CD4-positive, alpha-beta T cell treated with Interleukin-15 for 1 hour (primary cell): ENCODE measurements at regions not wholly inside any gene's neighbourhood (a gene's known extent, or its start where the extent isn't known, plus 50 kb on each side); places are given as distances from the start of the nearest gene placed in this dataset.
A peak's percentile ranks its signal among the peaks of the same experiment; 100 is the strongest.

ENCODE experiments used
- DNase-seq: peaks from one replicate; pipeline ENCODE4 v3.0.0-alpha.2; 2020

DNA sequence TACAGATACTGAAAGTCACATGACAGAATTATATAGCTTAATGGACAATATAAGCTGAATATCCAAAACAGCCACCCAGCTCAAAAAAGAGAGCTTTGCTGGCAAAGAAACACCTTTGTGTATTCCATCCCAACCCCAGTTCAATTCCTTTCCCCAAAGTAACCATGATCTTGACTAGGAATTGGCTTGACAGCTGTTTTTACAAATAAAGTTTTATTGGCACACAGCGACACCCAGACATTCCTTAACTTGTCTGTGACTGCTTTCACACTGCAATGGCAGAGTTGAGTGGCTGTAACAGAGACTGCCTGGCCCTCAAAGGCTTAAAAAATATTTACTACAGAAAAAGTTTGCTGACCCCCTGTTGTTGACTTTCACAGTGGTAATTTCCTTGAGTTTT lies 264.0 kb upstream of the TSHZ2 start:
- no peak for DNase-seq

DNA sequence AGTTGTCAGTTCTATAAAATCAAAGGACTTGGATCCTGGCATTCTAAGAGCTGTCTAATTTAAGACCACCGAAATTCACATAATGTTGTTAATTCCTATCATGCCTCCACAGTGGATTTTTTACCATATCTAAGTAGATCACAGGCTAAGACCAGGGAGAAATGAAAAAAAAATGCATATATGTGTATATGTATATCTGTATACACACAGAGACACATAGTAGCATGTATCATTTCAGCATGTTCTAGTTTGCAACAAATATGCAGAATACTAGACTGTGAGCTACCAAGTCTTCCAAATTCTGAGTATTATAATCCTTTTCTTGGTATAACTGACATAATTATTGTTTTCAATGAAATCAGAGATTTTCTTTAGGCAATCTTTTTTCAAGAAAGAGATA lies 267.6 kb upstream of the TSHZ2 start:
- no peak for DNase-seq

DNA sequence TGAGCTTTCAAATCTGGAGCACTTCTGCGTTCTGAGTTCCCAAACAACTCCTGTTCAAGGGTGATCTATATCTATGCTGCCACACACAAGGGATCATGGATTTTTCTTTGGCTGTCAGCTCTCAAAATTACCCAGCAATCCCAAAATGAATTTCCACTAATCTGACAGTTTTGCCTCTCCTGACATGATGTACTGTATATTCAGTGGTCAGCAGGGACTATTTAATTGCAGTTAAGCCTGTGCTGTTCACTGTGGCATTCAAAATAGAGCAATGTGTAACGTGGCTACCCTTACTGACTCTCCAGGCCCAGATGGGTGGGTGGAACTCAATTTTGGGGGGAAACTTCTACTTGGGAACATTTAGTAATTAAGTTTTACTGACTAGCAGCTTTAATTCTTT lies 283.8 kb upstream of the TSHZ2 start:
- DNase-seq, result no peak

DNA sequence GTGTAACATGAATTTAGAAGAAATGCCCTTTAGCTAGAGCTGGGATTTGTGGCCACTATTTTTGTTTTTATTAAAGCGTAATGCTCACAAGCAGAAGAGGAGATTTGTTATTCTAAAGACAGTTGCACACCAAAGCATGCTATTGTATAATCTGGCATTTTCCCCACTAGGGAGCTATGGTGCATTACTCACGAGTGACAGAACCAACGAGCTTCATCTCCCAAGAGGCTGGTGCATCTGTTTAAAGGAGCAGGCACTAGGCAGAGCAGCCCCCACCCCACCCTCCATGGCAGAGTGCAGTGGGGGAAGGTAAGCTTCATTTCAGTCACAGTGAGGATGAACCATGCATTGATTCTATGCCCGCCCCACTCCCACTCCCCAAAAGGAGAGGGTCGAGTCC lies 287.3 kb upstream of the TSHZ2 start:
- no peak for DNase-seq

DNA sequence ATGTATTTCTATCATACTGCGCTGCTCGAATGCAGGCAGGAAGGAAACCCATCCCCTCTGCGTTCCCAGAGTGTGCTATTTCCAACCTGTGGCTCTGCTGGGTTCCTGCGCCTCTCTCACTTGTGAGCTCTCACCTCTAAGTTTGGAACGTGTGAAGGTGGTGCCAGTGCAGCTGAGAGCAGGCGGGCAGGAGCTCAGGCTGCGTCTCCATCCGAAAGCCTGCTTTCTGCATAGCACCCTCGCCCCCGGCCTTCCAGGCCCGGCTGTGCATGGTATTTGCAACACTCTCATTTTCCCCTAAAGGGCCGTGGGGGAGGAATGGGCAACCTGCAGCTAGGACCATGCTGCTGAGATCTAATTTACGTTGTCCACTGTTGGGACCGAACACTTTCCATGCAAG lies 288.0 kb upstream of the TSHZ2 start:
- no peak for DNase-seq

DNA sequence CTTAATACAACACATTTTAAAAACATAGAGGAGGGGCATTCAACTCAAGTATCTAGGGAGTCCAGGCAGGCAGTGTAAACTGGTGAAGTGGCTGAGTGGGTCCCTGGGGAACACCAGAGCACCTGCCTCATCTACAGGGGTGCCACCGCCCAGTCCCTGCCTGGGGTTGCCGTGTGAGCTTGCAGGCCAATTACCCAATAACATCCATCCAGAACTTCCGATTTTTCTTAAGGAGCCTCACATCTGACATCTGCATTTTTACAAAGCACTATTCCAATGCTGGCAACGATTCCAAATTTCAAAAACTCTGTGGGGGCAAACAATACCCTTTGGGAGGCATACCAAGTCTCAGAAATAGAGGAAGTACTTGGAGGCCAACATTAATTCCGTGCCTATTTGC lies 288.4 kb upstream of the TSHZ2 start:
- DNase-seq, result no peak

DNA sequence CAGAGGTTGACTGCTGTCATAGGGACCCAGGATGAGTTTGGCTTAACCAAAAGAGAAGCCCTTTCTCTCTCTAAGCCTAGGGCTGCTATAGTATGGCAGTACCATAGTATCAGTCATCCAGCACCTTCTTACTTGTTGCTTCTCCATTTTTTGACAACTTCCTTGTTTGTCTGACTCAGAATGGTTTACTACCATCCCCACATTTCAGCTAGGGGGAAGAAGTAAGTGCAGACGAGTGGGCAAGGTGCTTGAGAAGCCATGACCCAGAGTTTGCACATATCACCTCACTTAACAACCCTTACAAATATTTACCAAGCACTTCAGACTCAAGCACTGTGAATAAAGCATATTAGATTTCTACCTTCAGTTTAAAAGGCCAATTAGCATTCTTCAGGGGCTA lies 289.9 kb upstream of the TSHZ2 start:
- DNase-seq, result no peak

DNA sequence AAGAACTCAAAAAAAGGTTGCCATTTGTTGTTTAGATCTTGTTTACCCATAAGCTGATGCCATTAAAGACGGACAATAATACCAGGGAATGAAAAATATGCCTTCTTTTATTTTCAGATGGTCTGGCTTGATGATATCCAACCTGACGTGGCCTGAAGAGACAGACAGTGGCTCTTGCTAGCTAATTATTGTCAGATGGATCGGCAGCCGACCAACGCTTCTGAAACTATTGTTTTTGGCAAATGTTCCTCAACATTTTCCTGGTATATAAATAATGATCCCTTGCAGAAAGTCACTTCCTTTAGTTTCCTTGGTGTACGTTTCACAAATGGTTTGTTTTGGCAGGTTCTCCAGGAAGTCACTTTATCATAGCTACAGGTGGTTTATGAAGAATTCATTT lies 290.9 kb upstream of the TSHZ2 start:
- DNase-seq, result no peak

DNA sequence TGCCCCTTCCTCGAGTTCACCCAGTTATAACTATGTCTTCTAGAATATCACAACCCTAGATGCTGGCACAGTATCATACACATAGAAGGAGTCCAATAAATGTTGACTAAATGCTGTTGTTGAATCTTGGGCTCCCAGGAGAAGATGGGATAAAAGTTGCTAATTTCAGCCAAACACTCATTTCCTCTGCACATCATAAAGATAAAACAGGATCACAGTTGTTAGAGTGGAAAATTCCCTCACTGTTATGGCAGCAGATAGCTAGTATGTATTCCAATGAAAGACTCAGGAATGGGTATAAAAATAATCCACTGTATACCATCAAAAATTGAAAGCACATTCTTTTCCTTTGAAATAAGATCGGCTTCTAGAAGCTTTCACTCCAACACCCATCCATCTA lies 294.9 kb upstream of the TSHZ2 start:
- DNase-seq, result no peak

DNA sequence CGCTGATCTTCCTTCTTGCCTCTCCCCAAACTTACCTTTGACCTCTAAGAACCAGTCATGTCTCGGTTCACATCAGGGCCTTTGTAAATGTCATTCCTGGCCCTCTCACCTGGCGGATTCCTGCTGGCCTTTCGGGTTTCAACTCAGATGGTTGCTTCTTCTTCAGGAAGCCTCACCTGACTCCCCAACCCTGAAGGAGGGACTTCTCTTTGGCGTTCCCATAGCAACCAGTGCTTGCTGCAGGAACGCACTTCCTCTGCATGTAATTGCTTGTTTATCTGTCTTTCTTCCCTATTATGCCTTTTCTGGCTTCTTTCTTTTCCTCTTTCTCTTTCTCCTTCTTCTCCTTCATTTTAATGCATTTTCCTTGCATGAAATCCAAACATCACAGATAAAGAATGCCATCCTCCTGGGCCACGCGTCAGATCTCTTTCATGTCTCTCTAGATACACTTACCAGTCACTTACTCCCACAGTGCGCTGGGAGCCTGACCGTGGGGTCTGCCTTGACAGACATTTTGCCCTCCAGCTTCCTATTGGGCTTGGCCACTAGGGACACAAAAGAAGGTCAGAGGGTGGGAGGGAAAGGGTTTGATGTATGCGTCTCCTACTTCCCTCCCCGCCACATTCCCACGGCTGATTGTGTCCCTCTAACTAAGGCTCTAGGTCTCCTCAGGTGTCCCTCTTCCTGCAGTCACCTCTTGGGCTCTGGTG lies 295.7 kb upstream of the TSHZ2 start:
- no peak for DNase-seq

DNA sequence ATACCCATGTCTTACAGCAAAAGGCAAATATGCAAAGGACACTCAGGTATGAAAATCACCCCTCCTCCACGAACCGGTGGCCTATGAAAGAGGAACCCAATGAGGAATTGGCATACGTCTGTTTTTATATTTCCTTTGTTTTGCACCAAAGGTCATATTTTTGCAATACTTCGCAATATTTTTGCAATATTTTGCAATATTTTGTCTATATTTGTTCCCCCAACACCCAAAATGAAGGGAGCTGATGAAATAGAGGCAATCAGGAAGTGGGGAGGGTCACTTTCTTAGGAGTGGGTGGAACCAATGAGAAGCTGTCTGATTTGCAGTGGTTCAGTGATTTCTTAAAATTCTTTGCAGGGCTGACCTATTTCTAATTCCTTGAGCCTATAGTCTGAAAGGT lies 296.8 kb upstream of the TSHZ2 start:
- DNase-seq, result peak; percentile 32

DNA sequence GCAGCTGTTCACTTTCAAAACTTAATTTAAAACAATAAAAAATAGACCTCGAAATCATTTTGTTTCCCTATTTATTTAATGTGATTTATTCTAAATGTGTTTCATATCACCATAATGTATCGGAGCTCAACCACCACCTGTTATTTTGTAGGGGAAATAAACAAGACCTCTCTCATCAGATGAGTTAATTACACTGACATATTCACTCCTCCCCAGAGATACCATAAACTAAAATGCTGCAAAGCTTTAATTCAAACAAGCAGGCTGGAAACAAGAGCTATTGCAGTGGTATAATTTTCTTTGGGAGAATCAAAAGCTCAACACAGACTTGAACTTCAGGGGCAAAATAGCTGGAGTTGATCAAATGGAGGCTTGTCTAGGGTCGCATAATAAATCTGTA lies 303.5 kb upstream of the TSHZ2 start:
- DNase-seq, result no peak

DNA sequence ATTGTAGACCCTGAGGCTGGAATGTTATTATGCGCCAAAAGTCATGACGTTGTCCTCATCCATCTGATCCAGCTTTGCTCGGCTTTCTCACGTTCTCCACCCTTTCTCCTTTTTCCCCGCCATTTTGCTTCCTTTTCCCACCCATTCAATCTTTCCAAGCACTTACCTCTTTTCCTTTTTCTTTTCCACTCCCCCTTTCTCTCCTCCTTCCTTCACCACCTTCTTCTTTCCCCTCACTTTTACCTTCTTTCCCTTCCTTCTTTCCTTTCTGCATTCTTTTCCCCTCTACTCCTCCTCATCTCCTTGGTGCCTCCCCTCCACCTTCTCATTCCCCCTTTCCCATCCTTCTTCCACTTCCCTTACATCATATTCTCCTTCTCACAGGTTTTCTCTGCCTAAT lies 304.8 kb upstream of the TSHZ2 start:
- no peak for DNase-seq

DNA sequence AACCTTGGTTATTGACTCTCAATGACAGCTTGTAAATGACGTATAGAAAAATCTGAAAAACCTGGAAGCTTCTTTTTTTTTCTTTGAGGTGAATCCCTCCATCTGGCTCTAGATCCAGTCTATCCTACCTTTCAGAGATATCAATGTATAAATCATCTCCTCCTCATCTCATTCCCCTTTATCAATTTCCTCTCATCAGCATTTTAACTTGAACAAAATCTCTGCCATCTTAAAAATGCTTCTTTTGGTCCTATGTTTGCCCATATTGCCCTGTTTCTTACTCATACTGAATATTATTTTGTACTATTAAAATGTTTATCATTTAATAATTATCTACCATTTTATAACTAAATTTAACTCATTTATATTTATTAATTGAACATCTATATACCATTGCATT lies 306.7 kb upstream of the TSHZ2 start:
- DNase-seq, result no peak

DNA sequence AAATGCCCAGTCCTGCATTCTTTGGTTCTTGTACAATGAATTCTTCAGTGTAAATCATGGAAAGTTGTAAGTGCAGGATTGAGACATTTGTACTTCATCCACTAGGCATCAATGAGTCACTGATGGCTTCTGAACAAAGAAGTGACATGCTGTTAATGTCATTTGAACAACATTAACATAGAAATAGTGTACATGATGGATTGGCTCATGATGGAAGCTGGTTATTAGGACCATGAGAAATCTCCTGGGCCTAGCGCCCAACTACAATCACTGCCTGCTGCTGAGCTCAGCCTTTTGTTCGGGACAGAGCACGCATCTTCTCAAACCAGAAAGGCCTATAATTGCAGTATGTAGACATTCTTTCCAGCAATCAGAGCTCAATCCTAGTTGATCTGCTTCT lies 316.8 kb upstream of the TSHZ2 start:
- DNase-seq, result no peak

DNA sequence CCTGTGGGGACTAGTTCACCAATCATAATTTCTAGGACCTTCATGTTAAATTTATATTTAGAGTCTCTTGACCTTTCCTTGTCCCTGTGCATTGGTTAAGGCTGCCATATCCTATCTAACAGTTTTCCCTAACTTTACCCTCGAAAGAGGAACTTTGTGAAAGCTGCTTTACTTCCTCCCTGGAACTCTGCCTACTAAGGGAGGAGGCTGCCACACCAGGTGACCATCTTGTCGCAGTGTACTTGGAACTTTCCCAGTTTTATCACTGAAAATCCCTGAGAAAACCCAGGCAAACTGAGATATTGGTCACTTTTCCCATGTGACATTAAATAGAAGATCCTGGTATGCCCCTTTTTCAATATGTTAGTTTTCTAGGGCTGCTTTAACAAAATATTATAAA lies 317.6 kb upstream of the TSHZ2 start:
- DNase-seq, result no peak

DNA sequence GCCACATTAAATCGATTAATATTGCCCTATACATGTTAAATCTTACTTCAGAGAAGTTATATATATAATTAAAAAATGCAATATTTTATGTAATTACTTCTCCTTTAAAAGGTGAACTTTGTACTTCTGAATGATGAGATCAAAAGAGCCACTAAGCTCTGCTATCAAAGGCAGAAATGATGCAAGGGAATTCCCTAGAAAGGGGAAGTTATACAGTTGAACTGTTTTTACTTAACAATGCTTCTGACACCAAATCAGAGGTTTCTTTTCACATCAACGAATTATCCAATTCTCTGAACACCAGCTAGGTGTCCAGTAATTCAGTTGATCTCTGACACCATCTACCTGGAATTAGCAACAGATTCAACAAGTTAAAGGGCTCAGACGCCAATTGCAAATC lies 319.9 kb upstream of the TSHZ2 start:
- DNase-seq, result no peak

DNA sequence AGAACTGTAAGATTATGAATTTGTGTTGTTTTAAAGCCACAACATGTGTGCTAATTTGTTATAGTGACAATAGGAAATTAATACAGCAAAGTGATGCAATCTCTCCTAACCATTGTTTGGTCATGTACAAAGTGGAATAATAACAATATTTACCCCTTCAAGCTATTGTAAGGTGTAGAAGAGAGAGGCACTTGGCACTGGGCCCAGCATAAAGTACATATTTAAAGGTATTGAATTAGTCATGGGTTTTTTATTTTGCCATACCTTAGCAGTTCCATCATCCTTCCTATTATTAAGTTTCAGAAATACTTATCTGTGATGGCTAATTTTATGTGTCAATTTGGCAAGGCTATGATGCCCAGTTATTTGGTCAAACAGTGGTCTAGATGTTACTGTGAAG lies 322.4 kb upstream of the TSHZ2 start:
- no peak for DNase-seq

DNA sequence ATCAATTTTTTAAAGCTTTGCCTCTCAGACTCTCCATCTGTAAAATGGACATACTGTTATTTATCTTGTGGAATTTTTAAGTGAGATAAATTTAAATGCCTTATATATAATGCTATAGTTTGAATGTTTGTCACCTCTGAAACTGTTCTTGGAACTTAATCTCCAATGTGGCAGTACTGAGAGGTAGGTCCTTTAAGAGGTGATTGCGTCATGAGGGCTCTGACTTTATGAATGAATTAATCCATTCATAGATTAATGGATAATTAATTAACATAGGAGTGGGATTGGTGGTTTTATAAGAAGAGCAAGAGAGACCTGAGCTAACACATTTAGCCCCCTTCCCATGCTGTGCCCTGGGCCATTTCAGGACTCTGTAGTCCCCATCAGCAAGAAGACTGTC lies 326.3 kb upstream of the TSHZ2 start:
- no peak for DNase-seq

DNA sequence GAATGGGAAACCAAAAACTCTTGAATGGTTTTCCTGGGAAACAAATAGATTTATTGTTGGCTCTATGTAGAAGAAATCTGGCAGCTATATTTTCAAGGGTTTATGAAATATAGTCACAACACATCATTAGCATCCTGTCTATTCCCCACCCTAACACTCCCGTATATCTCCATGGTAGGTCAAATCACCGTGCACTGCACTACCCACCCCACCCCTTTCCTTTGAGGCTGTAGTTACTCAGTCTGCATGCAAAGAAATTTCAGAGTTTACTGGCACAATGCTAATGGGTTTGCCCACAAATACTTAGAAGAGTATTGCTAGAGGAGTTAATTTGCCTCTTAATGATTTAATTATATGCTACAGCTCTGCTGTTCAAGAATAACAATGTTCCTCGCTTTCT lies 329.1 kb upstream of the TSHZ2 start:
- DNase-seq, result no peak

DNA sequence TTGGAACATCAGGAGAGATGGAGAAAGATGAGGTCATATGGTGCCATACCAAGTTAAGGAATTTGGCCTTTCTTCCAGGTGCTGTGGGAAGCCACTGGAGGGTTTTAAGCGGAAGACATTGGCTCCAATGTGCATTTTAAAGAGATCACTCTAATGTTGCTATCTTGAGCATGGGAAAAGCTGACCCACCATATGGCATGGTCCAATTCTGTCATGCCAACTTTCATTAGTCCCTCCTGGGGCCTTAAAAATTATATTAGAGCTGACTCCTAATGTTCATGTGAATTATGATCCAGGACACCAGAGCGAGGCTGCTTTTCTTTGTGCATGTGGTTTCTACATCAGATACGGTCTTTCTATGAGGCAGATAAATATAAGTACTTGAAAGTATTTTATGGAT lies 335.0 kb upstream of the TSHZ2 start:
- no peak for DNase-seq

DNA sequence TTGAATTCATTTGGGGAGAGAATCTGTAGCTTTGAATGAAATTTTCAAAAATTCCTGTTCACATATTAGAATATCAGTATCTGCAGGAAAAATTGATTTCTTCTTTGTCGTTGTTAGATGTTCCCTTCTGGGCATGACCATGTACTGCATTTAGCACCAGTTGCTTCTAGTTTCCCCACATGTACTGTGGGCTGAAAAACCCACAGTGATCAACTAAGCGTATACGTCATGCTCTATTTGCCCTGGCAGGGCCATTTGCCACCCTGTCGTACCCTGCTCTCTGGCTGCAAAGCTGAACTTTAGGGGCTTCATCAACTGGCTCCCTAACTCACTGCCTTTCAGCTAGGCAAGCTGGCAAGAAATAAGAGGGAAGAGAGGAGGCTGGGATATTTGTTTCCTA lies 340.7 kb upstream of the TSHZ2 start:
- DNase-seq, result no peak

DNA sequence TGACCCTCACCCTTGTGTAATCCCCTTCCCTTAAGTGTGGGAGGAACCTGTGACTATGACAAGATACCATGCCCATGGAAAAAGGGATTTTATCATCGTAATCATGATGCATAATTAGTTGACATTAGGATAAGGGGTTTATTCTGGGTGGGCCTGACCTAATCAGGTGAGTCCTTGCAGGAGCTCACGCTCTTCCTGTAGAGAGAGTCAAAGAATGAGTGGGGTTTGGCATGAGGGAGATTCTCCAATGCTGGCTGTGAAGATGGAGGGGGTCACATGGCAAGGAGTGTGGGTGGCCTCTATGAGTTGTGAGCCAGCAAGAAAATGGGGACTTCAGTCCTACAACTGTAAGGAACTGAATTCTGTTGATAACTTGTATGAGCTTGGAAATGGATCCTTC lies 342.0 kb upstream of the TSHZ2 start:
- DNase-seq, result no peak

DNA sequence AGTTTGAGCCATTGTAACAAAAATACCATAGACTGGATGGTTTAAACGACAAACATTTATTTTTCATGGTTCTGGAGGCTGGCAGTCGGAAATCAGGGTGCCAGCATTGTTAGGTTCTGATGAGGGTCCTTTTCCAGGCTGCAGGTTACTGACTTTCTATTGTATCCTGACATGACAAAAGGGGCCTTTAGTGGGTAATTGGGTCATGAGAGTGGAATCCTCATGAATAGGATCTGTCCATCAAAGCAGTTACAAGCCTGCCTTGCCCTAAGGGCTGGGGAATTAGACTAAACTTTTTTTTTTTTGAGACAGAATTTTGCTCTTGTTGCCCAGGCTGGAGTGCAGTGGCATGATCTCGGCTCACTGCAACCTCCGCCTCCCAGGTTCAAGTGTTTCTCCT lies 347.9 kb upstream of the TSHZ2 start:
- no peak for DNase-seq

DNA sequence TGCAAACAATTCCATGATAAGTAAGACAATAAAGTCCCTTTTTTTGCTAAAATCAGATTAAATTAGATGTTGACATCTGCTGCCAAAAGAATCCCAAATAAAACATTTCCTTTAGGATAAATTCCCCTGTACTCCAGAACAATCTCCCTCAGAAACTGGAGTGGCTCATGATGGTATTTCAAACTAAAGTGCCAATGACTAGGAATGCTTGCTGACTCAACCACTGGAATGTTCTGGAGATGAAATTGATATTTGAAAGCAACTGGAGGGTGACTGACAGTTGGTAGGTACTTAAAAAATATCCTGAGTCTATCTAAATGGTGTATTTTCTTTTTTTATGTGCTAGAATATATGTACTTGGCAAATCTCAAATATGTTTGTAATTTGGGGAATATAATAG lies 350.1 kb upstream of the TSHZ2 start:
- no peak for DNase-seq

DNA sequence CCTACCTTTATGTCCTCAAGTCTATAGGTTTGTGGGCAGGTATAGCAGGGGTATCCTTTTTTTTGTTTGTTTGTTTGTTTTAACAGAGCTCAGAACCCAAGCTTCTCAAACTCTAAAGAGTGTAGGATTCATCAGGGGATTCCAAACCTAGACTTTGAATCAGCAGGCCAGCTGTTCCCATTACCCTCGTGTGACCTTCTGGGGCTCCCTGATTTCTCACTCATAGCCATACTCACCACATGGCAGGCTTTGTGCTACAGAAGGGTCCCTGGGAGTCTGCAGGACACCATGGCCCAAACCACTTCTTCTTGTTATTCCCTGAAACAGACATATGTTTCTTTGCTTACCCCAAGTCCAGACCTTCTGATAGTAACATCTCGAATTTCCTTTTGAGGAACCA lies 350.8 kb upstream of the TSHZ2 start:
- no peak for DNase-seq
